Gastroesophageal sphincter (tissue), 3 donors: ENCODE measurements at regions not wholly inside any gene's neighbourhood (a gene's known extent, or its start where the extent isn't known, plus 50 kb on each side); places are given as distances from the start of the nearest gene placed in this dataset.

Experiments used
- POLR2A ChIP-seq, 2 donors: fragments of 450-650 bp; IDR thresholded peaks; one replicate each; pipeline ENCODE4 v1.6.1; 2017; ENCODE audit warnings: antibody characterized with exemption in 2 of 2, mild to moderate bottlenecking in 2 of 2, moderate library complexity in 1 of 2
- POLR2AphosphoS5 ChIP-seq: sonication (generic); formaldehyde crosslinking; IDR thresholded peaks from one replicate; pipeline ENCODE4 v1.6.1; 2017; ENCODE audit warnings: antibody characterized with exemption
- TF ChIP-seq, protein P1 (sequence below), 4 experiments: fragments of 200-600 bp in 2 of 4; fragments of 450-650 bp in 2 of 4; sonication (generic) in 1 of 4; IDR thresholded peaks; one replicate each; pipeline ENCODE4 v1.5.1; 2017 to 2019; ENCODE audit warnings: antibody characterized with exemption in 4 of 4, mild to moderate bottlenecking in 2 of 4, moderate library complexity in 2 of 4

DNA sequence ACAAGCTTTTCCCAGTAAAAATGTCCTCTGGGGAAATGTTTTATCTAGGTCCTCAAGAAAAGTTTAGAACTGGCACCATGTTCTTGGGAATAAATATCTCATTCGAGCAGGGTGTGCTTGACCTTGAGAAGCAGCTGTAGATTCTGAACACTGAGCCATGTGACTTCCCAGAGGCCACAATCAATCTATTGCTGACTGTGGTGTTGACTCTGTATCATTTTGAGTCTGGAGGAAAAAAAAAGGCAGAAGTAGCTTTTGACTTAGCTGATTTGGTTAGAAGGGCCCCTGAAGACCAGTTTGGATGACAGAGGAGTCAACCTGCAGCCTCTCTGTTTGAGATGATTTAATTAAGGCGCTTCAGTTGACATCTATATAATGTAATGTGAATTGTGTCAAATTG is 592.4 kb upstream of the SEL1L start:
- TF ChIP-seq, protein P1, sequence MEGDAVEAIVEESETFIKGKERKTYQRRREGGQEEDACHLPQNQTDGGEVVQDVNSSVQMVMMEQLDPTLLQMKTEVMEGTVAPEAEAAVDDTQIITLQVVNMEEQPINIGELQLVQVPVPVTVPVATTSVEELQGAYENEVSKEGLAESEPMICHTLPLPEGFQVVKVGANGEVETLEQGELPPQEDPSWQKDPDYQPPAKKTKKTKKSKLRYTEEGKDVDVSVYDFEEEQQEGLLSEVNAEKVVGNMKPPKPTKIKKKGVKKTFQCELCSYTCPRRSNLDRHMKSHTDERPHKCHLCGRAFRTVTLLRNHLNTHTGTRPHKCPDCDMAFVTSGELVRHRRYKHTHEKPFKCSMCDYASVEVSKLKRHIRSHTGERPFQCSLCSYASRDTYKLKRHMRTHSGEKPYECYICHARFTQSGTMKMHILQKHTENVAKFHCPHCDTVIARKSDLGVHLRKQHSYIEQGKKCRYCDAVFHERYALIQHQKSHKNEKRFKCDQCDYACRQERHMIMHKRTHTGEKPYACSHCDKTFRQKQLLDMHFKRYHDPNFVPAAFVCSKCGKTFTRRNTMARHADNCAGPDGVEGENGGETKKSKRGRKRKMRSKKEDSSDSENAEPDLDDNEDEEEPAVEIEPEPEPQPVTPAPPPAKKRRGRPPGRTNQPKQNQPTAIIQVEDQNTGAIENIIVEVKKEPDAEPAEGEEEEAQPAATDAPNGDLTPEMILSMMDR (IDR thresholded peaks at IDR 0.05) = no peak
- TF ChIP-seq POLR2AphosphoS5 = no peak
- TF ChIP-seq POLR2A (IDR thresholded peaks at IDR 0.05) = no peak
